Astrocyte of the cerebellum (primary cell): ENCODE measurements at regions not wholly inside any gene's neighbourhood (a gene's known extent, or its start where the extent isn't known, plus 50 kb on each side); places are given as distances from the start of the nearest gene placed in this dataset.

Source experiments
- DNase-seq: peaks from one replicate; pipeline ENCODE4 v3.0.0-alpha.2; 2011; ENCODE audit warnings: low read depth
- H3K4me3 ChIP-seq: 2 replicates; pipeline ENCODE4 v1.5.1; 2011; ENCODE audit warnings: mild to moderate bottlenecking, low read depth, low read length, moderate library complexity
- in situ Hi-C: cut with HindIII; loops from 2 replicates; pipeline ENCODE4 v1.10.0; 2017; ENCODE audit warnings: low sequenced_read_pairs
- TF ChIP-seq, protein P1 (sequence below): IDR thresholded peaks from 2 replicates; pipeline ENCODE4 v1.5.1; 2012; ENCODE audit warnings: low read length, low read depth, moderate library complexity, mild to moderate bottlenecking; ENCODE audit errors: missing control alignments

DNA sequence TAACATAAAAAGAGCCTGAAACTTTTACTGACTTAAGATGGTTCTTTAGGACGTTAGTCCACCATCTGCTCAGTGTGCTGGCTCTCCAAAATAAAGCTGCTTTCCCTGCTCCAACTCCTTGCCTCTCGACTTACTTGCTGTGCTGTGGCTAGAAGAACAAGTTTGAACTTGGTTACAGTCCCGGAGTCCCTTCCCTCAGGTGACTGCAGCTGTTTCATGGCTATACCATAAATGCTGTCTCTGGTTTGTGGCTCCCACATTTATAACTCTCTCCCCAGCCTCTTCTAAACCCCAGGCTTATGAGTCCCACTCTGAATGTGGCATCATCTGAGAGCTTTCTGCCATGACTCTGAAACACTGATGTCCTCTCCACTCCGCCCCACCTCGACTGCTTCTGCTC lies 166.2 kb upstream of the ADRA1D start:
- TF ChIP-seq, protein P1, sequence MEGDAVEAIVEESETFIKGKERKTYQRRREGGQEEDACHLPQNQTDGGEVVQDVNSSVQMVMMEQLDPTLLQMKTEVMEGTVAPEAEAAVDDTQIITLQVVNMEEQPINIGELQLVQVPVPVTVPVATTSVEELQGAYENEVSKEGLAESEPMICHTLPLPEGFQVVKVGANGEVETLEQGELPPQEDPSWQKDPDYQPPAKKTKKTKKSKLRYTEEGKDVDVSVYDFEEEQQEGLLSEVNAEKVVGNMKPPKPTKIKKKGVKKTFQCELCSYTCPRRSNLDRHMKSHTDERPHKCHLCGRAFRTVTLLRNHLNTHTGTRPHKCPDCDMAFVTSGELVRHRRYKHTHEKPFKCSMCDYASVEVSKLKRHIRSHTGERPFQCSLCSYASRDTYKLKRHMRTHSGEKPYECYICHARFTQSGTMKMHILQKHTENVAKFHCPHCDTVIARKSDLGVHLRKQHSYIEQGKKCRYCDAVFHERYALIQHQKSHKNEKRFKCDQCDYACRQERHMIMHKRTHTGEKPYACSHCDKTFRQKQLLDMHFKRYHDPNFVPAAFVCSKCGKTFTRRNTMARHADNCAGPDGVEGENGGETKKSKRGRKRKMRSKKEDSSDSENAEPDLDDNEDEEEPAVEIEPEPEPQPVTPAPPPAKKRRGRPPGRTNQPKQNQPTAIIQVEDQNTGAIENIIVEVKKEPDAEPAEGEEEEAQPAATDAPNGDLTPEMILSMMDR: no peak
- no peak overlapping the region for H3K4me3 ChIP-seq
- no peak for DNase-seq
- in situ Hi-C loops: no loop called here

DNA sequence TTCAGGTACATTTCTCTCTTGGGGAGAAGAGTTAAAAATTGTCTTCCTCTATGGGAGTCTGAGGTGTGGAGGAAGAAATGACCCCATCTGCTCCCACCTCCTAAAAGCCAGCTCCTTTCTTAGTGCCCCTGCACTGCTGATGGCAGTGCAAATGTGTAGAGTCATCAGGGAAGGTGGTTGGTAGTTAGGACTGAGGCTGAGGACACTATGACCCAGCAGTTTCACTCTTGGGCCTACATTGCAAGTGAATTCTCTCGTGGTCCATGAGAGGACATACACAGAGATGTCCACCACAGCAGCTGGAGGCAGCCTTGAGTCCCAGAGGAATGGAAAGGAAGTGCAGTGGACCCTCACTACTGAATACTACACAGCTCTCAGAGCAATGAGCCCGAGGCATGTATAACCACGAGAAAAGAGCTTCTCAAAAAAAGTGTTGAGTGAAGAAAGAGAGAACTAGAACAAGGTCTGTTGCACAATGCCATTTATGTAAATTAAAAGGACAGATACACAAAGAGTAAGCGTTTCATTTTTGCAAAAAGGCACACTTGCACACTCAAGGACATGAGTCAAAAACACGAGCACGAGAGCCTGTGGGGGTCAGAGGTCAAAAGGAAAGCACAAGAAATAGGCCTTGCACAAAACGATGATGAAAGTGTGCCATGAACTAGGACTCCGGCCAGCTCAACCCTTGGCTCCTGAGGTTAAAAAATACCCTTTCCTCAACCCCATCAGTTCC lies 164.4 kb upstream of the ADRA1D start:
- no peak overlapping the region for H3K4me3 ChIP-seq
- no peak for DNase-seq
- in situ Hi-C loops: no loop called here

DNA sequence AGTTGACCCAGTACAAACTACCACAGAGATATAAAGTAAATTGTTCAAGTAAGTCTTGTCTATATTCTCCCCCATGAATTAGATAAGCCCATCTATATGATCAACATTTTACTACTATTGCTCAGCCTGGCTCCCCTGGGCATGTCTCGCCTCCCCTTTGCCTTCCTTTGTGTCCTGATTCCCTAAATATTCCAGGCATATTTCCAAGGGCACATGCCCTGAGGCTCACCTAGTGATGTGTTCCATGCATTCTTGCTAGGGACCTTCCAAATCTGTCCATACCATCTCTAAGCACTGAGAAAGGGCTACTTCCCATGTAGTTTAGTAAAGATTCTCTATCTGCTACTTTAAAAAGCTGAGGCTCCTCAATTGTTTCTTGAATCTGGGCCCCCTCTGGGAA lies 163.1 kb upstream of the ADRA1D start:
- no peak overlapping the region for H3K4me3 ChIP-seq
- TF ChIP-seq, protein P1: no peak
- DNase-seq: no peak
- in situ Hi-C loops: no loop called here

More for the DNA sequence above, 164.4 kb upstream of the ADRA1D start:
- TF ChIP-seq, protein P1: no peak

DNA sequence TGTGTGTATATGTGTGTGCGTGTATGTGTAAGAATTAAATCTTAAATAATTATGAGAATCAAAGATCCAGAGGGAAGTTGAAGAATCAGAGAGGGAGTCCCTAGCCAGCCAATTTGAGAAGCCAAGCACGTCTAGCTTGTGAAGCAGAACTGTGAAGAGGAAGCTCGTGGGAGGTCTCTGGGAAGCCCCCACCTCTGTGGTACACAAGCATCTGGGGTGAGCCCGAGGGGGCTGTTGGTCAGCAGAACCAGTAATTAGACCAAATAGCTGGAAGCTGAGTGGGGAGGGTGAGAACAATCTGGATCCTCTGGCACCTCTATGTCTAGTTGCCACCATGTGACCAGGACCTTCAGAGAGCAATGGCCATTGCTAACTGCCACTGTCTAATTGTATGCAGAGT lies 162.7 kb upstream of the ADRA1D start:
- TF ChIP-seq, protein P1: no peak
- no peak for DNase-seq
- in situ Hi-C loops: no loop called here
- no peak overlapping the region for H3K4me3 ChIP-seq

DNA sequence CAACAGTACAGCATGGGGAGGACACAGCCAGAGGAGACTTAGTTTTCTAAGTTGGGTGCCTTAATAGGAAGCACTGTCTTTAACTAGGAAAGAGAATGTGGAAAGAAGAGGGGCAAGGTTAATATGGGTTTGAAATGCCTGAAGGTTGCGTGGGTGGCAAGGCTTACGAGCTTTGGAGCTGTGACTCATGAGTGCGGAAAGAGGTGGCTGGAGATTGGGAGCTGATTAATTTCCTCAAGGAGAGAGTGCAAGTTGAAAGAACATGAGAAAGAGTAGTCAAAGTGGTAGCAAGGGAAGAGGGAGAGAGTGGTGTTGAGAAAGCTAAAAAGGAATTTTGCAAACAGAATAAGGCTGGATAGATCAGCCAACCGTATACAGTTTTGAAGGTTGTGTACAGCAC lies 157.5 kb upstream of the ADRA1D start:
- TF ChIP-seq, protein P1: no peak
- DNase-seq: no peak
- H3K4me3 ChIP-seq: no peak overlapping the region
- in situ Hi-C loops: loop anchor here (5.0 kb wide), 1 partner anchor 49 kb away; no protein-coding TSS in a partner anchor

DNA sequence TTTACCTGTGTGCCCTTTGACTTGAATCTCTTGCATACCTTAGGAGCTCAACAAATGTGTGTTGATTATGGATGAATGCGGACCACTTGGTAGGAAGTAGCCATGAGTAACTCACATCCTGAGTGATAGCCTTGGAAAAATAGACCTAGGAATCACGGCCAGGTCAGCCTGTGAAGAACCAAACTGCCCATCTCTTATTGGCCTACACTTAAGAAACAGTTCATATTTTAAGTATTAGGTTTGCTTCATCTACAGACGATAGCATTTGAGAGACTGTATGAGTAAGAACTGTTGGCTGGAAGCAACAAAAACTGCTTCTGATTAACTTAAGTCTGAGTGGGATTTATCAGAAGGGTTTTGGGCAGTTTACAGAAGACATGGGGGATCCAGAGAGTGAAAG lies 152.5 kb upstream of the ADRA1D start:
- in situ Hi-C loops: no loop called here

More for the DNA sequence above, 152.5 kb upstream of the ADRA1D start:
- no peak overlapping the region for H3K4me3 ChIP-seq
- no peak for DNase-seq
- TF ChIP-seq, protein P1: no peak
